CD14-positive monocyte (primary cell): ENCODE measurements at regions not wholly inside any gene's neighbourhood (a gene's known extent, or its start where the extent isn't known, plus 50 kb on each side); places are given as distances from the start of the nearest gene placed in this dataset.

ENCODE experiments used
- DNase-seq, 3 donors: peaks; one replicate each; pipeline ENCODE4 v3.0.0-alpha.2; 2011 to 2022
- H2AFZ ChIP-seq: 2 replicates; pipeline ENCODE4 v1.6.0; 2012; ENCODE audit warnings: mild to moderate bottlenecking, low read depth, low read length, inconsistent platforms; ENCODE audit not compliant: insufficient read depth, poor library complexity, severe bottlenecking
- H3K27ac ChIP-seq, 2 donors: 1 replicate in 1 of 2; 2 replicates in 1 of 2; pipeline ENCODE4 v1.5.1; 2012 to 2013; ENCODE audit warnings: low read length in 2 of 2, control low read depth in 1 of 2, inconsistent platforms in 1 of 2, low read depth in 1 of 2, mild to moderate bottlenecking in 1 of 2
- H3K27me3 ChIP-seq, 2 donors: one replicate each; pipeline versions ENCODE4 v1.6.0 to v1.6.1; 2011 to 2013; ENCODE audit warnings: low read length in 2 of 2; ENCODE audit not compliant: control insufficient read depth in 2 of 2, insufficient read depth in 2 of 2
- H3K36me3 ChIP-seq, 2 donors: replicated peaks in 1 of 2; 1 replicate in 1 of 2; 2 replicates in 1 of 2; pipeline versions ENCODE4 v1.5.1 to v1.6.1; 2012 to 2013; ENCODE audit warnings: low read length in 2 of 2, control low read depth in 1 of 2, inconsistent platforms in 1 of 2, mild to moderate bottlenecking in 1 of 2; ENCODE audit not compliant: insufficient read depth in 2 of 2, control insufficient read depth in 1 of 2
- H3K4me1 ChIP-seq, 2 donors: 1 replicate in 1 of 2; 2 replicates in 1 of 2; pipeline versions ENCODE4 v1.5.1 to v1.6.1; 2012 to 2013; ENCODE audit warnings: low read length in 2 of 2, control low read depth in 1 of 2, inconsistent platforms in 1 of 2, mild to moderate bottlenecking in 1 of 2, moderate library complexity in 1 of 2; ENCODE audit not compliant: insufficient read depth in 2 of 2, control insufficient read depth in 1 of 2
- H3K4me2 ChIP-seq: replicated peaks from 2 replicates; pipeline ENCODE3; 2012; ENCODE audit warnings: low read length, moderate library complexity, mild to moderate bottlenecking; ENCODE audit not compliant: poor library complexity, severe bottlenecking; ENCODE audit errors: extremely low read depth
- H3K4me3 ChIP-seq, 3 experiments: fragments of 200-600 bp in 1 of 3; sonication (generic) in 1 of 3; replicated peaks in 1 of 3; 1 replicate in 2 of 3; 2 replicates in 1 of 3; pipeline ENCODE4 v1.5.1; 2011 to 2013; ENCODE audit warnings: low read length in 3 of 3, mild to moderate bottlenecking in 3 of 3, control low read depth in 2 of 3, low read depth in 2 of 3, inconsistent platforms in 1 of 3, moderate library complexity in 1 of 3
- H3K79me2 ChIP-seq: 2 replicates; pipeline ENCODE4 v1.6.0; 2012; ENCODE audit warnings: mild to moderate bottlenecking, control low read depth, inconsistent platforms, low read length, moderate library complexity; ENCODE audit not compliant: insufficient read depth
- H3K9ac ChIP-seq: 2 replicates; pipeline ENCODE4 v1.6.0; 2017; ENCODE audit warnings: low read length, mild to moderate bottlenecking; ENCODE audit not compliant: insufficient read depth, poor library complexity, severe bottlenecking
- H3K9me3 ChIP-seq, 2 donors: replicated peaks in 1 of 2; 1 replicate in 1 of 2; 2 replicates in 1 of 2; pipeline versions ENCODE4 v1.5.1 to v1.6.1; 2012 to 2013; ENCODE audit warnings: low read length in 2 of 2, control low read depth in 1 of 2; ENCODE audit not compliant: control insufficient read depth in 1 of 2, insufficient read depth in 1 of 2
- H4K20me1 ChIP-seq: 2 replicates; pipeline ENCODE4 v1.6.0; 2012; ENCODE audit warnings: mild to moderate bottlenecking, low read length, control low read depth, moderate library complexity; ENCODE audit not compliant: insufficient read depth
- H3K27ac Mint-ChIP-seq, 7 donors: one replicate each; pipeline ENCODE4 v1.8.0; 2020; ENCODE audit warnings: mild to moderate bottlenecking in 7 of 7, mixed read lengths in 7 of 7, moderate library complexity in 6 of 7, inconsistent platforms in 2 of 7
- H3K27me3 Mint-ChIP-seq, 3 donors: one replicate each; pipeline ENCODE4 v1.8.0; 2021 to 2022; ENCODE audit warnings: low read depth in 3 of 3, mild to moderate bottlenecking in 3 of 3, mixed read lengths in 3 of 3, moderate library complexity in 3 of 3, inconsistent platforms in 1 of 3
- H3K36me3 Mint-ChIP-seq, 2 donors: one replicate each; pipeline ENCODE4 v1.8.0; 2020; ENCODE audit warnings: mixed read lengths in 2 of 2, inconsistent platforms in 1 of 2, mild to moderate bottlenecking in 1 of 2
- H3K4me1 Mint-ChIP-seq: one replicate; pipeline ENCODE4 v1.8.0; 2020; ENCODE audit warnings: mild to moderate bottlenecking, mixed read lengths
- H3K4me3 Mint-ChIP-seq, 2 donors: one replicate each; pipeline ENCODE4 v1.8.0; 2020; ENCODE audit warnings: mild to moderate bottlenecking in 2 of 2, mixed read lengths in 2 of 2, moderate library complexity in 1 of 2
- H3K9me3 Mint-ChIP-seq, 7 donors: one replicate each; pipeline ENCODE4 v1.8.0; 2020 to 2022; ENCODE audit warnings: mixed read lengths in 7 of 7, mild to moderate bottlenecking in 6 of 7, moderate library complexity in 6 of 7, inconsistent platforms in 2 of 7
- WGBS: methylation state at CpG from one replicate; pipeline ENCODE4 v1.1.5; 2013; ENCODE audit warnings: missing lambda C conversion rate; ENCODE audit not compliant: insufficient coverage; 5-methylcytosine and 5-hydroxymethylcytosine counted together
- intact Hi-C, 2 donors: fragments of 100-400 bp; cut with micrococcal nuclease; formaldehyde crosslinking; loops; one replicate each; pipeline versions ENCODE4 v1.15.0 to v1.15.1; 2023
- TF ChIP-seq, protein P1 (sequence below): fragments of 200-600 bp; IDR thresholded peaks from one replicate; pipeline ENCODE4 v1.8.0; 2022; ENCODE audit warnings: antibody characterized with exemption, mild to moderate bottlenecking

- Histone ChIP-seq H3K4me3 (no peak overlapping the region), H2AFZ (no peak overlapping the region), H3K4me1 (no peaks in the 10 kb centered on the region), H3K9ac (no peak overlapping the region), H3K9me3 (peaks cover 3 to 5% of the 10 kb centered on the region in 2 donors), H3K4me2 (no peak overlapping the region), H3K27ac (no peak overlapping the region), H3K36me3 (no peaks in the 10 kb centered on the region), H3K27me3 (no peaks in the 10 kb centered on the region), H4K20me1 (no peaks in the 10 kb centered on the region), H3K79me2 (no peaks in the 10 kb centered on the region)
- Mint-ChIP-seq H3K4me3 (no peak overlapping the region), H3K27ac (no peak overlapping the region), H3K9me3 (peaks cover 2 to 11% (median 7%) of the 10 kb centered on the region in 7 donors), H3K4me1 (no peaks in the 10 kb centered on the region), H3K36me3 (no peaks in the 10 kb centered on the region), H3K27me3 (peaks cover 0 to 2% (median 1%) of the 10 kb centered on the region in 3 donors)
- intact Hi-C loops: no loop called here
- TF ChIP-seq, protein P1, sequence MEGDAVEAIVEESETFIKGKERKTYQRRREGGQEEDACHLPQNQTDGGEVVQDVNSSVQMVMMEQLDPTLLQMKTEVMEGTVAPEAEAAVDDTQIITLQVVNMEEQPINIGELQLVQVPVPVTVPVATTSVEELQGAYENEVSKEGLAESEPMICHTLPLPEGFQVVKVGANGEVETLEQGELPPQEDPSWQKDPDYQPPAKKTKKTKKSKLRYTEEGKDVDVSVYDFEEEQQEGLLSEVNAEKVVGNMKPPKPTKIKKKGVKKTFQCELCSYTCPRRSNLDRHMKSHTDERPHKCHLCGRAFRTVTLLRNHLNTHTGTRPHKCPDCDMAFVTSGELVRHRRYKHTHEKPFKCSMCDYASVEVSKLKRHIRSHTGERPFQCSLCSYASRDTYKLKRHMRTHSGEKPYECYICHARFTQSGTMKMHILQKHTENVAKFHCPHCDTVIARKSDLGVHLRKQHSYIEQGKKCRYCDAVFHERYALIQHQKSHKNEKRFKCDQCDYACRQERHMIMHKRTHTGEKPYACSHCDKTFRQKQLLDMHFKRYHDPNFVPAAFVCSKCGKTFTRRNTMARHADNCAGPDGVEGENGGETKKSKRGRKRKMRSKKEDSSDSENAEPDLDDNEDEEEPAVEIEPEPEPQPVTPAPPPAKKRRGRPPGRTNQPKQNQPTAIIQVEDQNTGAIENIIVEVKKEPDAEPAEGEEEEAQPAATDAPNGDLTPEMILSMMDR: no peak
- no CpG with 5 or more reads among the region's 1 CpG for WGBS
- DNase-seq: no peak
These were observed 514.3 kb downstream of the GBA3 start for GRCh38 chr4:23207059-23207458.

DNA sequence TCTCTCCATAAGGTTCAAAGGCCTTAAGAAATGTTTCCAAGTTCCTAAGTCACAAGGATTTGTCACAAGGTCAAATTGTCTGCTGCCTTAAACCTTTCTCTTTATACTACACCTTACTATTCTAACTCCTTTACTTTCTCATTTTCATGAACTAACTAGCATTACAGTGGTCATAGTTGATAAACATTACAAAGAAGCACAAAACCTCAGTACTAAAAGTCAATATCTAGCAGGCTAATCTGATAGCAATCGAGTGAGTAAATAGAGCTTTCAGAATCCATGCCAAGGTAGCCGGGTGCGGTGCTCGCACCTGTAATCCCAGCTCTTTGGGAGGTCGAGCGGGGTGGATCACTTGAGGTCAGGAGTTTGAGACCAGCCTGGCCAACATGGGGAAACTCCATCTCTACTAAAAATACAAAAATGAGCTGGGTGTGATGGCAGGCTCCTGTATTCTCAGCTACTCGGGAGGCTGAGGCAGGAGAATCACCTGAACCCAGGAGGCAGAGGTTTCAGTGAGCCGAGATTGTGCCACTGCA is 510.0 kb downstream of the GBA3 start:
- intact Hi-C loops: no loop called here
- TF ChIP-seq, protein P1: no peak
- H3K36me3 Mint-ChIP-seq: no peaks in the 10 kb centered on the region
- no peak overlapping the region for H3K27ac Mint-ChIP-seq
- no peak overlapping the region for H3K9ac ChIP-seq
- H3K4me3 Mint-ChIP-seq: no peak overlapping the region
- H3K4me2 ChIP-seq: no peak overlapping the region
- H3K4me3 ChIP-seq: no peak overlapping the region
- H3K27me3 Mint-ChIP-seq: peaks cover 0 to 1% (median 0%) of the 10 kb centered on the region in 3 donors
- H3K79me2 ChIP-seq: no peaks in the 10 kb centered on the region
- no peak for DNase-seq
- no peaks in the 10 kb centered on the region for H3K36me3 ChIP-seq
- no CpG with 5 or more reads among the region's 8 CpGs for WGBS
- no peaks in the 10 kb centered on the region for H3K27me3 ChIP-seq
- H3K9me3 Mint-ChIP-seq: peaks cover 5 to 10% (median 7%) of the 10 kb centered on the region in 7 donors
- H3K4me1 Mint-ChIP-seq: peaks cover 2% of the 10 kb centered on the region
- no peak overlapping the region for H3K27ac ChIP-seq
- no peaks in the 10 kb centered on the region for H4K20me1 ChIP-seq
- no peaks in the 10 kb centered on the region for H3K4me1 ChIP-seq
- H2AFZ ChIP-seq: no peak overlapping the region
- H3K9me3 ChIP-seq: peaks cover 3 to 5% of the 10 kb centered on the region in 2 donors
